BLaER1 (cell line): ENCODE measurements at regions not wholly inside any gene's neighbourhood (a gene's known extent, or its start where the extent isn't known, plus 50 kb on each side); places are given as distances from the start of the nearest gene placed in this dataset.
A peak's percentile ranks its signal among the peaks of the same experiment; 100 is the strongest.

ENCODE experiments used
- H3K27ac ChIP-seq: shearing (Covaris generic); formaldehyde crosslinking; 2 replicates; pipeline ENCODE4 v1.8.1; 2022
- H3K27me3 ChIP-seq: shearing (Covaris generic); formaldehyde crosslinking; 2 replicates; pipeline ENCODE4 v1.8.1; 2022
- H3K36me3 ChIP-seq: shearing (Covaris generic); formaldehyde crosslinking; 2 replicates; pipeline ENCODE4 v1.8.1; 2022
- H3K4me1 ChIP-seq: shearing (Covaris generic); formaldehyde crosslinking; 2 replicates; pipeline ENCODE4 v1.8.1; 2022
- H3K4me2 ChIP-seq: shearing (Covaris generic); formaldehyde crosslinking; 2 replicates; pipeline ENCODE4 v1.8.1; 2022
- H3K4me3 ChIP-seq: shearing (Covaris generic); formaldehyde crosslinking; 2 replicates; pipeline ENCODE4 v1.8.1; 2022
- H3K9ac ChIP-seq: shearing (Covaris generic); formaldehyde crosslinking; 2 replicates; pipeline ENCODE4 v1.8.1; 2022
- H3K9me3 ChIP-seq: shearing (Covaris generic); formaldehyde crosslinking; 2 replicates; pipeline ENCODE4 v1.8.1; 2022
- H4K20me1 ChIP-seq: shearing (Covaris generic); formaldehyde crosslinking; 2 replicates; pipeline ENCODE4 v1.8.1; 2022
- Cebpa-rat ChIP-seq: shearing (Covaris generic); IDR thresholded peaks from 2 replicates; pipeline ENCODE4 v1.8.1; 2022

GRCh38 chr6:22910370-22910769 is 341.0 kb downstream of the HDGFL1 start:
- H3K4me1 ChIP-seq, result no peaks in the 10 kb centered on the region
- H3K36me3 ChIP-seq, result no peaks in the 10 kb centered on the region
- no peak for TF ChIP-seq Cebpa-rat
- H4K20me1 ChIP-seq, result no peaks in the 10 kb centered on the region
- no peak overlapping the region for H3K27ac ChIP-seq
- H3K4me3 ChIP-seq, result no peak overlapping the region
- no peak overlapping the region for H3K4me2 ChIP-seq
- H3K9me3 ChIP-seq, result no peaks in the 10 kb centered on the region
- H3K27me3 ChIP-seq, result no peaks in the 10 kb centered on the region
- no peak overlapping the region for H3K9ac ChIP-seq

- no peaks in the 10 kb centered on the region for H3K36me3 ChIP-seq
- H3K4me3 ChIP-seq, result no peak overlapping the region
- no peak overlapping the region for H3K4me2 ChIP-seq
- TF ChIP-seq Cebpa-rat, result no peak
- no peak overlapping the region for H3K9ac ChIP-seq
- no peaks in the 10 kb centered on the region for H3K9me3 ChIP-seq
- no peak overlapping the region for H3K27ac ChIP-seq
- H3K27me3 ChIP-seq, result no peaks in the 10 kb centered on the region
- no peaks in the 10 kb centered on the region for H3K4me1 ChIP-seq
- no peaks in the 10 kb centered on the region for H4K20me1 ChIP-seq
Observed at GRCh38 chr6:22913612-22914011, 344.2 kb downstream of the HDGFL1 start.

GRCh38 chr6:22917344-22917743 is 348.0 kb downstream of the HDGFL1 start:
- H4K20me1 ChIP-seq, result no peaks in the 10 kb centered on the region
- H3K27me3 ChIP-seq, result no peaks in the 10 kb centered on the region
- no peak overlapping the region for H3K4me2 ChIP-seq
- no peaks in the 10 kb centered on the region for H3K36me3 ChIP-seq
- no peak overlapping the region for H3K4me3 ChIP-seq
- no peak overlapping the region for H3K27ac ChIP-seq
- H3K9me3 ChIP-seq, result no peaks in the 10 kb centered on the region
- no peak for TF ChIP-seq Cebpa-rat
- no peaks in the 10 kb centered on the region for H3K4me1 ChIP-seq
- H3K9ac ChIP-seq, result no peak overlapping the region

GRCh38 chr6:22921828-22922227 is 352.5 kb downstream of the HDGFL1 start:
- Histone ChIP-seq H3K9me3 (no peaks in the 10 kb centered on the region), H3K27ac (no peak overlapping the region)
- no peak for TF ChIP-seq Cebpa-rat

GRCh38 chr6:22925304-22925835 is 356.0 kb downstream of the HDGFL1 start:
- Histone ChIP-seq H4K20me1 (no peaks in the 10 kb centered on the region), H3K4me2 (no peak overlapping the region; the same call in 1 of the 2 replicates), H3K9me3 (no peaks in the 10 kb centered on the region), H3K4me1 (peaks cover 24% of the 10 kb centered on the region), H3K36me3 (no peaks in the 10 kb centered on the region), H3K27ac (no peak overlapping the region), H3K27me3 (no peaks in the 10 kb centered on the region), H3K9ac (no peak overlapping the region), H3K4me3 (no peak overlapping the region)
- TF ChIP-seq Cebpa-rat, result no peak

More at GRCh38 chr6:22921828-22922227, 352.5 kb downstream of the HDGFL1 start:
- Histone ChIP-seq H3K36me3 (no peaks in the 10 kb centered on the region), H3K4me3 (no peak overlapping the region), H3K27me3 (no peaks in the 10 kb centered on the region), H3K9ac (no peak overlapping the region), H4K20me1 (no peaks in the 10 kb centered on the region), H3K4me1 (peaks cover 18% of the 10 kb centered on the region), H3K4me2 (no peak overlapping the region)

GRCh38 chr6:22925920-22926789 is 356.8 kb downstream of the HDGFL1 start:
- peak overlapping the region; percentile 47 for H3K4me2 ChIP-seq

GRCh38 chr6:22926790-22927354 is 357.5 kb downstream of the HDGFL1 start:
- Histone ChIP-seq H3K36me3 (no peaks in the 10 kb centered on the region), H3K9me3 (no peaks in the 10 kb centered on the region), H4K20me1 (no peaks in the 10 kb centered on the region), H3K4me2 (peak overlapping the region; percentile 47), H3K9ac (no peak overlapping the region), H3K27ac (no peak overlapping the region), H3K4me3 (no peak overlapping the region), H3K27me3 (no peaks in the 10 kb centered on the region), H3K4me1 (peaks cover 24% of the 10 kb centered on the region)
- no peak for TF ChIP-seq Cebpa-rat

More at GRCh38 chr6:22925920-22926789, 356.8 kb downstream of the HDGFL1 start:
- no peak for TF ChIP-seq Cebpa-rat
- Histone ChIP-seq H3K27me3 (no peaks in the 10 kb centered on the region), H3K4me3 (no peak overlapping the region), H3K9ac (no peak overlapping the region), H3K36me3 (no peaks in the 10 kb centered on the region), H3K4me1 (peaks cover 24% of the 10 kb centered on the region), H4K20me1 (no peaks in the 10 kb centered on the region), H3K27ac (no peak overlapping the region), H3K9me3 (no peaks in the 10 kb centered on the region)

- TF ChIP-seq Cebpa-rat, result no peak
- Histone ChIP-seq H3K4me3 (no peak overlapping the region), H3K27me3 (no peaks in the 10 kb centered on the region), H3K27ac (no peak overlapping the region), H3K9me3 (no peaks in the 10 kb centered on the region), H3K9ac (no peak overlapping the region), H3K4me2 (no peak overlapping the region), H4K20me1 (no peaks in the 10 kb centered on the region), H3K4me1 (peaks cover 24% of the 10 kb centered on the region), H3K36me3 (no peaks in the 10 kb centered on the region)
Observed at GRCh38 chr6:22928775-22929174, 359.4 kb downstream of the HDGFL1 start.

- no peaks in the 10 kb centered on the region for H3K9me3 ChIP-seq
- no peaks in the 10 kb centered on the region for H3K27me3 ChIP-seq
- no peak overlapping the region for H3K9ac ChIP-seq
- no peak overlapping the region for H3K4me3 ChIP-seq
- H3K4me1 ChIP-seq, result peaks cover 24% of the 10 kb centered on the region
- no peak overlapping the region for H3K27ac ChIP-seq
- no peaks in the 10 kb centered on the region for H3K36me3 ChIP-seq
- TF ChIP-seq Cebpa-rat, result no peak
- H4K20me1 ChIP-seq, result no peaks in the 10 kb centered on the region
- H3K4me2 ChIP-seq, result no peak overlapping the region
Observed at GRCh38 chr6:22929311-22929985, 360.1 kb downstream of the HDGFL1 start.
